ENCODE measurements at regions not wholly inside any gene's neighbourhood (a gene's known extent, or its start where the extent isn't known, plus 50 kb on each side); places are given as distances from the start of the nearest gene placed in this dataset.

- TF ChIP-seq CTCF (IDR thresholded peaks at IDR 0.05) (no peak), POLR2A (IDR thresholded peaks at IDR 0.05) (no peak)
These were observed 280.0 kb upstream of the CRY1 start for GRCh38 chr12:107373238-107373809.

All from testis (tissue), 2 donors.